ENCODE measurements at regions not wholly inside any gene's neighbourhood (a gene's known extent, or its start where the extent isn't known, plus 50 kb on each side); places are given as distances from the start of the nearest gene placed in this dataset.

DNA sequence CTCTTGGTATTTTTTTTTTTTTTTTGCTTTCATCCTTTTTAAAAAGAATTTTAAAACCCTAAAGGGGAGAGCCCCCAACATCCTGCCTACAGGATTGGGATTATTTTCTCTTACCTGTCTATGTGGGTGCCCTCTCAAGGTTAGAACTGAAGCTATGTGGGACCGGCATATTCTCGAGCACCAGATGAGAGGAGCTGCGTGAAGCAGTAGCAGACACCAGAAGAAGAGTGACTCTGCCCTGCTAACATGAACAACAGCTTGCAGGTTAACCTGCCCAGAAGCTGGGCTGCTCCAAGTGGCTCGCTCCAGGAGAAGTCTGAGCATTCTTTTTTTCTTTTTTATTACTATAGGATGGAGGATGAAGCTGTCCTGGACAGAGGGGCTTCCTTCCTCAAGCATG is 102.6 kb upstream of the SLC4A4 start:
- no peak for DNase-seq (ENCODE audit: insufficient read length, low spot score)
- FAIRE-seq: no peak

GRCh38 chr4:71237641-71238040 is 101.2 kb upstream of the SLC4A4 start:
- DNase-seq (ENCODE audit: insufficient read length, low spot score): no peak
- FAIRE-seq: no peak

DNA sequence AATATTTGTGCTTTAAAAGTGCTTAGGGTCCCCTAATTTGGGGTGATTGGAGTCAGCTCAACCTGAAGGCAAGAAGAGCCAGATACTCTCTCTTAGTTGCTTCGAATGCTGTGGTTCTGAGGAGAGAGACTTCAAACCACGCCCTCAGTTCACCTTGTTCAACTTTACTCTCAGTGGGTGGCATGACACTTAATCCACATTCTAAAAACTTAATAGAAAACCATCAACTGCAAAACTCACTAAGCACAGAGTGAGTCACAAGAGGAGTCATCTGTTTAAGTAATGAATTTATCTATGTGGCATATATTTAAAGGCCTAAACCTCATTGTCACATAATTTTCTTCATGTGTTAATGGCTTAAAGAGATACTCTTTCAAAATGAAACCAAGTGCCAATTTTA is 99.5 kb upstream of the SLC4A4 start:
- no peak for DNase-seq (ENCODE audit: insufficient read length, low spot score)
- no peak for FAIRE-seq

DNA sequence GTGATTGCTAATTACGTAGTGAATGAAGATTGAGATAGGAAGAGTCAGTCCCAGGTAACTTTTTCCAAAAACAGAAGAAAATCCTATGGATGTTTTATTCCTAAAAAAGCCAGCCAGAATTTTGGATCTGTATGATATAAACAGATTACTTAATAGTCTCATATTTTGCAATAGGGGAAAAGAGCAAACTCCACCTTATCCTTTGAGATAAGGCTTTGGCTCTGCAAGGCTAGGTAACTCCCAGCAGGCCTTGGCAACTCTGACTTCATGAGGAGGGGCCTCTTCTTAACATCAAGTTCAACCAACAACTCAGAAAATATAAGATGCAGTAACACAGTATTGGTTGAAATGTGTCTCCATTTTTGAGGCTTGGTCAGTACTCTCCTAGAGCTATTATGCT is 98.7 kb upstream of the SLC4A4 start:
- DNase-seq (ENCODE audit: insufficient read length, low spot score) (no peak), FAIRE-seq (no peak)

GRCh38 chr4:71241501-71242288 is 97.1 kb upstream of the SLC4A4 start:
- DNase-seq (ENCODE audit: insufficient read length, low spot score) (no peak), FAIRE-seq (no peak)

GRCh38 chr4:71243091-71243833 is 95.6 kb upstream of the SLC4A4 start:
- FAIRE-seq: no peak
- DNase-seq (ENCODE audit: insufficient read length, low spot score): no peak

DNA sequence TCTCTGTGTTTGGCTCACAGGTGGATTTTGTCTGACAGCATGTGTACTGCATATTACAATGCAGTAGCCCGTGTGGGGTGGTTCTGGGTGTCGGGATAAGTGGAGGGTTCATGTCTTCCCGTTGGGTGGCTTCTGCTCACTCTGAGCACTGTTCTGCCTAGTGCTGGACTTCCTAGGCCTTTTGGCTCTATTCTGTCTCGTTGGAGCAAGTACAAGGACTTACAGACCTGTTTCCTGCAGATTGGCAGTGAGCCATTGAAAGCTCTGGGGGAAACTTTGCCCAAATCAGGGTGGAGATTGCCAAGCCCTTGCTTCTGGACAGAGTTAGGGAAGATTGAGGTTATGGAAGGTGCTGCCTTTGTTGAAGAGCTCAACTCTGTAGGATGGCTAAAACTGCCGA is 91.1 kb upstream of the SLC4A4 start:
- DNase-seq (ENCODE audit: insufficient read length, low spot score) (no peak), FAIRE-seq (no peak)

GRCh38 chr4:71251261-71251660 is 87.6 kb upstream of the SLC4A4 start:
- DNase-seq (ENCODE audit: insufficient read length, low spot score) (no peak), FAIRE-seq (no peak)

DNA sequence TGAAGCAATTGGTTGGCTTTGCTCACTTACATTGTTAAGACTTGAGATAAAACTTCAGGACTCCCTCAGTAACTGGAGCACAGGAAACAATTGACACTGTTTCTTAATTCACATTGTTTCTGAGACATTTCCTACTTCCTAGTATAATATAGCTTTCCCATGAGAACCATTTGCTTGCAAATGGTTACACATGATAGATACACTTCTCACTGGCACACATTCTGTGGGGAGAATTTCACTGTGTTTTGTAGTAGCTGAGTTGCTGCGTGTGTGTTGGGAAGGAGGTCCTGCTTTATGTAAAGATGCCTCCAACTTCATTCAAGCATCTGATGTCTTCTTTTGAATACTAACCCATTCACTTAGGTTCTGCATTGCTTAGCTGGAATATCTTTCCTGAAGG is 85.3 kb upstream of the SLC4A4 start:
- no peak for FAIRE-seq

GRCh38 chr4:71254451-71255012 is 84.3 kb upstream of the SLC4A4 start:
- no peak for FAIRE-seq
- DNase-seq (ENCODE audit: insufficient read length, low spot score): no peak

More for the DNA sequence above, 85.3 kb upstream of the SLC4A4 start:
- DNase-seq (ENCODE audit: insufficient read length, low spot score): no peak

- no peak for FAIRE-seq
Measured at GRCh38 chr4:71255976-71256375, 82.8 kb upstream of the SLC4A4 start.

DNA sequence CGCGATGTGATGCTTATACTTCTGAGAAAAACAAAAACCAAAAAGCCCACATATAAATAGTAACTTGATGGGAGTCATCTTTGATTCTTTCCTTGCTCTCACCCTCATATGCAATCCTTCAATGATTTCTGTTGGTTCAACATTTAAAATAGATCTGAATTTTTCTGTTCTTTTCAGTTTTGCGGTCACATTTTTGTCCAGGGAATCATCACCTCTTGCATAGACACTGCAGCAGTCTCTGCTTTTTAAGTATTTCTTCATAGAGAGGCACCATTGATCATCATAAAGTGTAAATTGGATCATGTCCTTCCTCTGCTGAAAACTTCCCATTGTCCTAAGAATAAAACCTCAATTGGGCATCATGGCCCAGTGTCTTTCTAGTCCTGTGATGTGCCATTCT is 81.1 kb upstream of the SLC4A4 start:
- DNase-seq (ENCODE audit: insufficient read length, low spot score) (no peak), FAIRE-seq (no peak)

More at GRCh38 chr4:71255976-71256375, 82.8 kb upstream of the SLC4A4 start:
- no peak for DNase-seq (ENCODE audit: insufficient read length, low spot score)

- FAIRE-seq: no peak
- no peak for DNase-seq (ENCODE audit: insufficient read length, low spot score)
Measured at GRCh38 chr4:71258323-71258722, 80.5 kb upstream of the SLC4A4 start.

- DNase-seq (ENCODE audit: insufficient read length, low spot score): no peak
- FAIRE-seq: no peak
Measured at GRCh38 chr4:71259280-71259679, 79.5 kb upstream of the SLC4A4 start.

DNA sequence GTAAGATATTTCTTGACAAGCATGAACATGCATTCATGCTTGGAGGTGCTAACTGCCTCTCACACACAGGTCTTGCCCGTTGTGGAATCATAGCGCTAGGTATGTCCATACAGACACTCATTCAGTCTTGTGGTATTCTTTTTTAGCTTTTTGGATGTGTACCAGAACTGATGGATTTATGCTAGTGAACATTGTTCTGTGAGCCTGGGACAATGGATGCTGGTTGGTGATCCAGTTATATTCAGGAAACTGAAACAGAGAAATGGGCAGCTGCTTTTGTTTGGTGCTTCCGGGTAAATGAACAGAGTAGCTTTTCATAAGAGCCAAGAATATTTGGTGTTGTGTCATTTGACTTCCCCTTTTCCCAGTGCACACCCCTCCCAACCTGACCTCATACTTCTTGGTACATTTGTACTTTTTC is 78.9 kb upstream of the SLC4A4 start:
- DNase-seq (ENCODE audit: insufficient read length, low spot score) (no peak), FAIRE-seq (no peak)

- FAIRE-seq: no peak
- no peak for DNase-seq (ENCODE audit: insufficient read length, low spot score)
Measured at GRCh38 chr4:71260544-71260943, 78.3 kb upstream of the SLC4A4 start.

DNA sequence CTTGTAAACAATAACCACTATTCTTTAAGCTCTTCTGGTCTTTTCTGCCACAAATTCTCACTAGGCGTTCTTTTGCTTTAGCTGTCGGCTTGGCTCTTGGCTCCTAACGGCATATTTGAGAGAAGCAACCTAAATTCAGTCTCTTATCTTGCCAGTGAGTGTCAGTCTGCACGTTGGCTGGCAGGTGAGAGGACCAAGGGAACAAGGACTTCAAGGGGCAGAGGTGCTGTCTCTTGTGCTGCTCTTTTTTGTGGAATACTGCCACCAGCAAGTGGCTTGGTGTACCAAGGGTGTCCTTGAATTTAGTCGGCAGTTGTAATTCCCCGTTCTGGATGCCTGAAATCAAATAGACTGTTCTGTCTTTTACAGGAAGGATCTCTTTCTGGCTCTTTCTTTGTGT is 77.8 kb upstream of the SLC4A4 start:
- FAIRE-seq (no peak), DNase-seq (ENCODE audit: insufficient read length, low spot score) (no peak)

DNA sequence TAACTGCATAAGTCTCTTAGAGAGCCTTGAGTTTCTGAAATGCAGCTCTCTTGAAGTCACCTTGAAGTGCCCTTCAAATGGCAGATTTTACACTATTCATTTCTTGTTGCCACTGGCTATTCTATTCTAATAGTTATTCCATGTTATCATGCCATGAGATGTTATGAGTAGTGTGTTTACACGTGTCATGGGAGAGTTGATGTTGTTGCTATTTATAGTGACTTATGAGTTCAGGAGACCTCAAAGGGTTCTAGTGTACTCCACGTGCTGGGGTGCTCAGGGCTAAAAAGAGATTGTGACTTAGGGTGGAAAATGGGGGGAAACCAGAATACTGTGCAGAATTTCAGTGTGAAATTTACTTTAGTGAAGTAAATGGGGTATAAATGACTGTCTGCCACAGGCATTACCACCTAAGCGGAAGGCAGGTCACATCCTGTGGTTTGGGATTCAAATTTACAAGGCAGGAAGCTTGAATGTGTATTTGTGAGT is 77.1 kb upstream of the SLC4A4 start:
- DNase-seq (ENCODE audit: insufficient read length, low spot score) (no peak), FAIRE-seq (no peak)

- no peak for FAIRE-seq
- no peak for DNase-seq (ENCODE audit: insufficient read length, low spot score)
Measured at GRCh38 chr4:71262161-71262560, 76.7 kb upstream of the SLC4A4 start.

DNA sequence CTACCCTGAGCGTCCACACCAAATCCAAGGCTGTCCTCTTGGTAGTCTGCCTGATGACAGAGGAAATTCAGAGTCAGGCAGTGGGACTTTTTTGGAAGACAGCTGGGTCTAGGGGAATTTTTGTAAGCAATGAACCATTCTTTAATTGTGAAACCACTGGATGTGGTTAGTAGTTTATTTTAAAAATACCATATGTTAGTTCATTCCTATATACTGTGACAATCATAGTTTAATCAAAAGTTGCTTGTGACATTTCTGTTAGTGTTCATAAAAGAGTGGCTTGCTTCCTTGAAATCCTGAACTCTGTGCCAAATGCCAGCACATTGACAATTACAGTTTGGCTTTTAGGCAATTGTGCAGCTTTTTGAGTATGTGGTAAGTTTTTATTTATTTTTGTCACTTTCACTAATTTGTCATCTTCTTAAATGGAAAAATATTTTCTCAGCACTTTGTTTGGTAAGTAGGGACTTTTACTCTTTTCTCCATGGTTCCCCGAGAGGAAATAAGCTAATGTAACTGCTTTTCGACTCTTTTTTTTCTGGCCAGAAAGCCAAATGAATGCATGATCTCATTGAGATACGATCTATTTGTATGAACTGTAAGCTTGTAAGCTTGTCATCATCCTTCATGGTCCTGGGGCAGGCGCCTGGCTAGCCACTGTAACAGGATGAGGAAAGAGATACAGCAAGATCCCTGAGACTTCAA is 72.6 kb upstream of the SLC4A4 start:
- DNase-seq (ENCODE audit: insufficient read length, low spot score) (no peak), FAIRE-seq (no peak)

GRCh38 chr4:71267244-71267643 is 71.6 kb upstream of the SLC4A4 start:
- no peak for FAIRE-seq
- DNase-seq (ENCODE audit: insufficient read length, low spot score): no peak

All from HTR-8/SVneo (cell line).